ENCODE measurements at regions not wholly inside any gene's neighbourhood (a gene's known extent, or its start where the extent isn't known, plus 50 kb on each side); places are given as distances from the start of the nearest gene placed in this dataset.
"Not testable (repeated sequence)": the region's sequence is repeated elsewhere in the genome, so short reads cannot be mapped to it uniquely, and the experiment has no call there.

DNA sequence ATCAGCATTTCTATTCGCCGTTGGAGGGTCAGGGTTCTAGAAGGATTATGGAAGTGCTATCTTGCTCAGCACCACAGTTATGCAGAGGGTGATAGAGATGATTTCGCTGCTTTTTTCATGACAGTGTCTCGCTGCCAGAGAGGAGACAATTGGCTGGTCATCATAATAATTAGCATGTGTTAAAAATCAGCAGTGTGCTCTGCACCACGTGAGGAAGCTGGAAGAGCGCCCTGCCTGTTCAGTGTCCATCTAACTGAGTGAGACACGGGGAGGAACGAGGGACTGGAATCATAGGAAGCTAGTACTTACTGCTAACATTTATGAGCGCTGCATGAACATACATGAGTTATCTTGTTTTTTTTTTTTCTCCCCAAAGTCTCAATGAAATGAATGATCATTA is 116.2 kb upstream of the PLAAT1 start:
- peak; percentile 18 for DNase-seq

DNA sequence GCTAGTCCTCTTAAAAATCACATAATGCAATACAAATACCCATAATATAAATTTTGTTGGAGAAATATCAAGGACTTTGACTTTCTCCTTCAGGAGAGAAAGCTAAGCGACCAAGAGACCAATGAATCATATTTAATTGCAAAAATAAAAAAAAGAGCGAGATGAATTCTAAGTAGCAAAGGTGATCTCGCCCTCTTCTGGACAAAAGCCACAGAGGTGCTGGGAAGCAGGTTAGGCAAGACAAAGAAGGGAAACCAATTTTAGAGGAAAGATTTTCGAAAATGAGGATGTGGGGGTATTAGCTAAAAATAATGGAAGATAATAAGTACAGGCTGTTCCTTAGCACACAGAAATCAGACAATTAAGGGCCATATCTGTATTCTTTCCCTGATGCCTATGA is 111.4 kb upstream of the PLAAT1 start:
- no peak for DNase-seq

DNA sequence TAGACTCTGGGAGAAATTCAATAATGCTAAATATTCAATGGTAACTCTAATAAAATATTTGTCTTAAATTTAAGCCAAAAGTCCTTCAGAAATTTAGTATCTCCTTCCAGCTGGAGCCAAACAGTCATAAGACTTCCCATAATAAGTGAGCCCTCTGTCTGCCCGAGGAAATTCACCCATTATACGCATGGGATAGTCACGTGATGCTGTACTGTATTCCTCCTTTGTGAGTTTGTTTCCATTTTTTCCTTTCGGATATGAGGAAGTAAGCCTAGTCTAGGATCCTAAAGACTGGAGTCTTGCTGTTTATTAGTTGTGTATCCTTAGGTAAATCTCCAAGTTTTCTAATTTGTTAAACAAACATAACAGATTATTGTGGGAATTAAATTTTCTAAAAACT is 110.4 kb upstream of the PLAAT1 start:
- DNase-seq: no peak

GRCh38 chr3:193132241-193132640 is 108.8 kb upstream of the PLAAT1 start:
- no peak for DNase-seq

- no peak for DNase-seq
These were observed 108.1 kb upstream of the PLAAT1 start for GRCh38 chr3:193132964-193133363.

DNA sequence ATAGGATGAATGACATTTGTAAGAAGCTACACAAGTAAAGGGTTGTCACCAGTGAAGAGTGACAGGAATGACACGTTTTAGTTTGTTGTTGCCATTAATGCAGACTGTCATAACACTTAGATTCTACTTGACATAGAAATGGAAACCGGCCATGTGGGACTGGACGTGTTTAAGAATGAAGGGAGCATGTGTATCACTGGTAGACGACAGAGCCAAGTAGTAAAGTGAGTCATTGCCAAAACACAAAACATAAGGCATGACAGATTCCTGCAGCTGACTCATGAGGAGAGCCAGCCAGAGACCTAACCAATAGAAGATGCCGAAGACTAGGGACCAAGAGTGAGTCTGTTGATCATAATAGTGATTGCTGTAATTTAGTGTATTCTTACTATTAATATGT is 106.2 kb upstream of the PLAAT1 start:
- no peak for DNase-seq

GRCh38 chr3:193140381-193140780 is 100.6 kb upstream of the PLAAT1 start:
- no peak for DNase-seq

DNA sequence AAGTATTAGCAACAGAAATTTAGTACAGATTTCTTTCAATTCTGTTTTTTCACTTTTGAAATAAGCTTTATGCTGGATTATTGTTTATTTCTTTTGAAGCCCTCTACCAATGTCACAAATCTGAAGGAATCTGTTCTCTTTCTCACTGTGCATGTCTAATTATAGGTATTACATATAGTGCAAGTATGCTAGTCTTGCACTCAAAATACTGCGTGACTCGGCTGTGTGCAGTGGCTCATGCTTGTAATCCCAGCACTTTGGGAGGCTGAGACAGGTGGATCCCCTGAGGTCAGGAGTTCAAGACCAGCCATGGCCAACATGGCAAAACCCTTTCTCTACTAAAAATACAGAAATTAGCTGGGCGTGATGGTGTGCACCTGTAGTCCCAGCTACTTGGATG is 95.8 kb upstream of the PLAAT1 start:
- DNase-seq: no peak

GRCh38 chr3:193148688-193149473 is 92.1 kb upstream of the PLAAT1 start:
- no peak for DNase-seq

DNA sequence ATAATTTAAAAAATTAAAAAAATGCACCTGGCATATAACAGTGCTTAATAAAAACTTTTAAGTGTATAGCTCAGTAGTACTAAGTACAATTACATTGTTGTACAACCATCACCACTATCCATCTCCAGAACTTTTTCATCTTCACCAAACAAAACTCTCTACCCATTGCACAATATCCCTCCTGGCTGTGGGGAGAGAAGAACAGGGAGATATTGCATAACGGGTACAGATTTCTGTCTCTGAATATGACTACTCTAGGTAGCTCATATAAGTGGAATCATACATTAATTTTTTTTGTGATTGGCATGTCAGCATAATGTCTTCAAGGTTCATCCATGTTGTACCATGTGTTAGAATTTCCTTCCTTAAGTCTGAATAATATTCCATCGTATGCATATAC is 91.0 kb upstream of the PLAAT1 start:
- DNase-seq: no peak

DNA sequence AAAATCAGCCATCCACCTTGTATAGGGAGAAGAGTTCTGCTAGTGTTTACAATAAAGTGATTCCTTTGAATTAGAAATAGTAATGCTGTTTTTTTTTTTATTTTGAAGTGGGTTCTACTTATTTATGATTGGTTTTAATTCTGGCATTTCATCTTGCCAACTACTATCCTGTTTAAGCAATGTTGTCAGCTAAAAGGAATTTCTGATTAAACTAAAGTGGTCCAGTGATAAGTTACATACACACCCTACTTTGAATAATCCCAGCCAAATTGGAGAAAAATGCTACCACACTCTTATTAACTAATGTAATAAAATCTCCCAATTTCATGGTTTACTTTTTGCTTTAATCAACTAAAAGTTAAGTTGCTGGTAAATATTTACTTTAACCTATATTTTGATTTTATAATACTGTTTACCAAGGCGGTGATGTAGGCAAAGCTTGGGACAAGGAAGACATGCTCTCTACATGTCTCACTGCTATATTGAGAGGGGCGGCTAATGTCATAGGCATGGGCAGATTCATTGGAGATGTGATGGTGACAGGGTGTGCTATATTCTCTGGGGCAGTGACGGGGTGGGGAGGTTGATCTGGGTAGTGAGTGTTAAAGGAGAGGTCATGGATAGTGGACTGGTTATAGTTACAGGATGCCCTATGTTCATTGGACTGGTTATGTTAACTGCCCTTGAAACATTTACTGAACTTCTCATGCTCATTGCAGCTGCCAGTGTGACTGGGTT is 85.8 kb upstream of the PLAAT1 start:
- DNase-seq: not testable (repeated sequence)

- DNase-seq: no peak
These were observed 84.0 kb upstream of the PLAAT1 start for GRCh38 chr3:193157051-193157450.

GRCh38 chr3:193165431-193166120 is 75.4 kb upstream of the PLAAT1 start:
- no peak for DNase-seq

DNA sequence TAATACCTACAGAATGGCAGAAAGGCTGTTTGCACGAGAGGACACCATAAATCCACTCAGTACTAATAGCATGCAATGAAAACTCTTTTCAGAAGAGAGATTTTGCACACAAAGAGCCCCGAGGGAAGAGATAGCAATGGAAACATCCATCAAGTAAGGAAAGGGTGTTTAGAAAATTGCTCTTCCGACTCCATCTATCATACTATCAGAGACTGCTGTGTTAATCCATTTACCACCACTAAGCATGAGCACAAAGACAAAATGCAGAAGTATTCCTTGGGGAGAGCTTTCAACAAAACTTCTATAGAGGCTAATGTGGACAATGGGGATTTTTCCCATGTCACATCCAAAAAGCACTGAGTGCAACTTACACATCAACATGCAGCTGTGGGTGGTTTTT is 72.1 kb upstream of the PLAAT1 start:
- no peak for DNase-seq

DNA sequence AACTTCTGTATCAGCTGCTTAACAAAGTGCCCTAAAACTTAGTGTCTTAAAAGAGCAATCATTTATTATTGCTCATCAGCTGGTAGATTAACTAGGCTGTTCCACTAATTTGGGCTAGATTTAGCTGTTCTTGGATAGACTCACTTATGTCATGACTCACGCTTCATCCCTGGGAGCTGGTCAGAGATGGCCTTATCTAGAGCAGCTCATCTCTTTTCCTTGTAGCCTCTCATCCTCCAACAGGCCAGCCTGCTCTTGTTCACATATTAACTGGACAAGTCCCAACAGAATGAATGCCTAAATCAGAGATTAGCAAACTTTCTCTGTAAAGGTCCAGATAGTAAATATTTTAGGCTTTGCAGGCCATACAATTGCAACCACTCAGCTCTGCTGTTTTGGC is 66.9 kb upstream of the PLAAT1 start:
- no peak for DNase-seq

DNA sequence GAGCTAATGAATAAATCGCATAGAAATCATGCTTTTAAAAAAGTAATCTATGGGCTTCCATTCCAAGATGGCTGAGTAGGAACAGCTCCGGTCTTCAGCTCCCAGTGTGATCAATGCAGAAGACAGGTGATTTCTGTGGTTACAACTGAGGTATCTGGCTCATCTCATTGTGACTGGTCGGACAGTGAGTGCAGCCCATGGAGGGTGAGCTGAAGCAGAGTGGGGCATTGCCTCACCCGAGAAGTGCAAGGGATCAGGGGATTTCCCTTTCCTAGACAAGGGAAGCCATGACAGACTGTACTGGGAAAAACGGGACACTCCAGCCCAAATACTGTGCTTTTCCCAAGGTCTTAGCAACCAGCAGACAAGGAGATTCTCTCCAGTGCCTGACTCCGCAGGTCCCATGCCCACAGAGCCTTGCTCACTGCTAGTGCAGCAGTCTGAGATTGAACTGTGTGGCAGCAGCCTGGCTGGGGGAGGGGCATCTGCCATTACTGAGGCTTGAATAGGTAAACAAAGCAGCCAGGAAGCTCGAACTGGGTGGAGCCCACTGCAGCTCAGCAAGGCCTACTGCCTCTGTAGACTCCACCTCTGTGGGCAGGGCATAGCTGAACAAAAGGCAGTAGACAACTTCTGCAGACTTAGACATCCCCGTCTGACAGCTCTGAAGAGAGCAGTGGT is 61.5 kb upstream of the PLAAT1 start:
- not testable (repeated sequence) for DNase-seq

- DNase-seq: no peak
These were observed 53.8 kb upstream of the PLAAT1 start for GRCh38 chr3:193187070-193187722.

GRCh38 chr3:193190146-193190786 is 50.8 kb upstream of the PLAAT1 start:
- no peak for DNase-seq
